Keratinocyte (primary cell): ENCODE measurements at regions not wholly inside any gene's neighbourhood (a gene's known extent, or its start where the extent isn't known, plus 50 kb on each side); places are given as distances from the start of the nearest gene placed in this dataset.

Experiments used
- DNase-seq: peaks from one replicate; pipeline ENCODE4 v3.0.0-alpha.2; 2011; ENCODE audit warnings: low read depth, missing footprints, low spot score
- FAIRE-seq: peaks from 2 replicates; lab custom pipeline; 2011; peaks lifted over from hg19 to GRCh38; lab: Jason Lieb, UNC
- H2AFZ ChIP-seq: 2 replicates; pipeline ENCODE4 v1.6.0; 2012; ENCODE audit warnings: low read length, control low read depth, inconsistent platforms; ENCODE audit not compliant: control insufficient read depth
- H3K27ac ChIP-seq: 2 replicates; pipeline ENCODE4 v1.5.1; 2011; ENCODE audit warnings: low read length; ENCODE audit not compliant: control insufficient read depth, insufficient read depth
- H3K27me3 ChIP-seq: 3 replicates; pipeline ENCODE4 v1.6.0; 2011; ENCODE audit warnings: low read length; ENCODE audit not compliant: control insufficient read depth, insufficient read depth; ENCODE audit errors: extremely low read depth
- H3K36me3 ChIP-seq, 2 experiments: 2 replicates in 1 of 2; 3 replicates in 1 of 2; pipeline ENCODE4 v1.5.1; 2011; ENCODE audit warnings: low read length in 2 of 2, mild to moderate bottlenecking in 1 of 2; ENCODE audit not compliant: control insufficient read depth in 2 of 2, insufficient read depth in 2 of 2; ENCODE audit errors: extremely low read depth in 1 of 2
- H3K4me1 ChIP-seq: 3 replicates; pipeline ENCODE4 v1.5.1; 2011; ENCODE audit warnings: low read length; ENCODE audit not compliant: control insufficient read depth, insufficient read depth; ENCODE audit errors: extremely low read depth
- H3K4me2 ChIP-seq: 3 replicates; pipeline ENCODE4 v1.6.0; 2011; ENCODE audit warnings: low read depth, low read length; ENCODE audit not compliant: control insufficient read depth, insufficient read depth; ENCODE audit errors: extremely low read depth
- H3K4me3 ChIP-seq, 3 experiments: fragments of 200-600 bp in 1 of 3; sonication (generic) in 1 of 3; 2 replicates in 2 of 3; 3 replicates in 1 of 3; pipeline ENCODE4 v1.5.1; 2011 to 2016; ENCODE audit warnings: low read length in 3 of 3, mild to moderate bottlenecking in 3 of 3, control low read depth in 2 of 3, inconsistent platforms in 1 of 3, low read depth in 1 of 3, mixed read lengths in 1 of 3, mixed run types in 1 of 3, moderate library complexity in 1 of 3; ENCODE audit not compliant: control insufficient read depth in 2 of 3, insufficient read depth in 2 of 3; ENCODE audit errors: extremely low read depth in 1 of 3
- H3K79me2 ChIP-seq: 2 replicates; pipeline ENCODE4 v1.6.0; 2012; ENCODE audit warnings: low read length; ENCODE audit not compliant: control insufficient read depth, insufficient read depth
- H3K9ac ChIP-seq: 3 replicates; pipeline ENCODE4 v1.6.0; 2011; ENCODE audit warnings: low read length; ENCODE audit not compliant: control insufficient read depth, insufficient read depth; ENCODE audit errors: extremely low read depth
- H3K9me1 ChIP-seq: 3 replicates; pipeline ENCODE4 v1.6.0; 2011; ENCODE audit warnings: low read length; ENCODE audit not compliant: control insufficient read depth, insufficient read depth; ENCODE audit errors: extremely low read depth
- H3K9me3 ChIP-seq: 2 replicates; pipeline ENCODE4 v1.5.1; 2012; ENCODE audit warnings: low read depth, low read length; ENCODE audit not compliant: control insufficient read depth
- H4K20me1 ChIP-seq: 3 replicates; pipeline ENCODE4 v1.6.0; 2011; ENCODE audit warnings: low read length; ENCODE audit not compliant: control insufficient read depth, insufficient read depth; ENCODE audit errors: extremely low read depth
- CTCF ChIP-seq, 3 experiments: IDR thresholded peaks in 1 of 3; conservative IDR thresholded peaks in 1 of 3; optimal IDR thresholded peaks in 1 of 3; 2 replicates in 2 of 3; 3 replicates in 1 of 3; pipeline versions ENCODE3 to v1.5.1; 2011; ENCODE audit warnings: low read length in 3 of 3, mild to moderate bottlenecking in 3 of 3, moderate library complexity in 2 of 3, control low read depth in 1 of 3, inconsistent platforms in 1 of 3; ENCODE audit not compliant: insufficient read depth in 2 of 3; ENCODE audit errors: extremely low read depth in 1 of 3
- EZH2 ChIP-seq: IDR thresholded peaks from one replicate; pipeline ENCODE4 v1.6.1; 2012; ENCODE audit warnings: inconsistent platforms, mild to moderate bottlenecking, low read length, moderate library complexity
- dilution Hi-C: fragments of 300-500 bp; cut with MboI; formaldehyde crosslinking; loops from one replicate; pipeline ENCODE4 v1.7.0; 2020; ENCODE audit warnings: low sequenced_read_pairs; ENCODE audit not compliant: extremely low pct_ligation_motif_present

DNA sequence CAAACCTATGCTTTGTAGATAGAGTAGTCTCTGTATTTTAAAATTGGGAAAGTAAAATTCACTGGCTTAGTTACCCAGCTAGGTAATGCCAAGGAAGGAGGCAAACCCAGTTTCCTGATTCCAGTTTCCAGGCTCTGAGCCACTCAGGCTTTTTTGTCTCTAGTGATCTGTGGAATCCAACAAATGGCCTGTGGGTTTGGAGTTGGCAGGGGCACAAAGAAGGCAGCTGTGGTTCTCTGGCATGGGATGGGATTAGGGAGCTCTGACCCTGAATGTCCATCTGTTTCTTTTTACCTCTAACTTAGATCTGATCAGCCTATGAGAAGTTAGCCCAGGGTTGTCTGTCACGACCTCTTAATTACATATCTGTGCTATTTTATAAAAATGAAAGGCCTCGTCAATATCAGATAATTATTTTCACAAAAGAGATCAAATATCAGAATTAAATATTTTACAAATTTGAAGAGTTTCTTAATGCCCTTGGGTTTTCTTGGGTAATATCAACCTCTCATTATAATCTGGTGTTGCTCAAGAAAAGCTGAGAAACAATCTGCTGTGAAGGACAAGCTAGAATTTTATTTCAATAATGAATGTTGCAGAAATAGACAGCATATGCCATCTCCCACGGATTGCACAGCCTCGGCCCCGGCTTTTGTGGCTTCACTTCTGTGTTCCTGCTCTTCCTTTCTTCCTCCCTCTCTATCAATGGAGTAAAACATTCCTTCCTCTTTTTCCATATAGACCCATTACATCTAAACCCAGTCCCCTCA lies 63.7 kb upstream of the DAZL start:
- H3K27me3 ChIP-seq, result no peaks in the 10 kb centered on the region
- no peak overlapping the region for H3K4me3 ChIP-seq
- no peaks in the 10 kb centered on the region for H4K20me1 ChIP-seq
- no peak for FAIRE-seq
- no peaks in the 10 kb centered on the region for H3K4me1 ChIP-seq
- H3K79me2 ChIP-seq, result no peaks in the 10 kb centered on the region
- DNase-seq, result no peak
- dilution Hi-C loops, result no loop called here
- no peaks in the 10 kb centered on the region for H3K9me3 ChIP-seq
- no peak overlapping the region for H3K4me2 ChIP-seq
- TF ChIP-seq CTCF (optimal IDR thresholded peaks at IDR 0.05 in 1 of 3, IDR thresholded peaks at IDR 0.05 in 1 of 3, conservative IDR thresholded peaks at IDR 0.05 in 1 of 3; ENCODE audit: extremely low read depth in 1 of 3, insufficient read depth in 2 of 3, low read length in 3 of 3) (no peak), EZH2 (no peak)
- H3K9me1 ChIP-seq, result no peaks in the 10 kb centered on the region
- H2AFZ ChIP-seq, result no peak overlapping the region
- no peaks in the 10 kb centered on the region for H3K36me3 ChIP-seq
- no peak overlapping the region for H3K9ac ChIP-seq
- H3K27ac ChIP-seq, result no peak overlapping the region

DNA sequence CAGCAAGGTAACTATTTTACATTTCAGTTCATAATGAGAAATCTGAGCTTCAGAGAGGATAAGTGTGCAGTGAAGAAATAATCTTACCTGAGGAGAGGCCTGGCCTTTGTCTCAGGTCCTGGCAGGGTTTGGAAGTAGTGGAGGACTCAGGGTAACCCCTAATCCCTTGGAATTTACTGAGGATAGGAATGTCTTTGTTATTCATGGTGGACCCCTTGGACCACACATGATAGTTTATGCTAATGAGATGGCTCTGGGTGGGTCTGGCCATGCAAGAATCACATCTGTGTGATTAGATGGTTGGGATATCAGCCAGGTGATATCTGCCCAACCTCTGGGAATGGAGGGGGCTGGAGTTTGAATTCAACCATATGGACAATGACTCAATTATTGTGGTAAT lies 65.0 kb upstream of the DAZL start:
- Histone ChIP-seq H3K27ac (no peak overlapping the region), H3K9me1 (no peaks in the 10 kb centered on the region), H3K4me2 (no peak overlapping the region), H3K36me3 (no peaks in the 10 kb centered on the region), H2AFZ (no peak overlapping the region), H3K4me3 (no peak overlapping the region), H3K9ac (no peak overlapping the region), H4K20me1 (no peaks in the 10 kb centered on the region), H3K9me3 (no peaks in the 10 kb centered on the region), H3K79me2 (no peaks in the 10 kb centered on the region), H3K4me1 (no peaks in the 10 kb centered on the region), H3K27me3 (no peaks in the 10 kb centered on the region)
- TF ChIP-seq CTCF (optimal IDR thresholded peaks at IDR 0.05 in 1 of 3, IDR thresholded peaks at IDR 0.05 in 1 of 3, conservative IDR thresholded peaks at IDR 0.05 in 1 of 3; ENCODE audit: extremely low read depth in 1 of 3, insufficient read depth in 2 of 3, low read length in 3 of 3), result no peak
- TF ChIP-seq EZH2, result no peak
- FAIRE-seq (no peak), DNase-seq (no peak)
- dilution Hi-C loops, result no loop called here
